ENCODE measurements at regions not wholly inside any gene's neighbourhood (a gene's known extent, or its start where the extent isn't known, plus 50 kb on each side); places are given as distances from the start of the nearest gene placed in this dataset.

GRCh38 chr2:8316356-8316755, 365.5 kb upstream of the ID2 start:
- Histone ChIP-seq H3K79me2 (ENCODE audit: control insufficient read depth, insufficient read depth, low read length) (no peaks in the 10 kb centered on the region), H3K27me3 (ENCODE audit: control insufficient read depth in 2 of 2, insufficient read depth in 2 of 2, low read length in 2 of 2) (peaks cover 0 to 4% of the 10 kb centered on the region in 2 experiments; a peak in 3 of 5 replicates), H4K20me1 (replicated peaks; ENCODE audit: control insufficient read depth, insufficient read depth, low read length) (peaks cover 3% of the 10 kb centered on the region; the same call in 1 of the 2 replicates), H3K4me3 (no peak overlapping the region), H3K9me3 (replicated peaks; ENCODE audit: control insufficient read depth, insufficient read depth, low read depth, low read length) (no peaks in the 10 kb centered on the region), H3K4me2 (ENCODE audit: insufficient read depth, low read length) (no peak overlapping the region), H3K4me1 (replicated peaks in 1 of 2; ENCODE audit: control insufficient read depth in 2 of 2, insufficient read depth in 2 of 2, low read length in 2 of 2) (peaks cover 17 to 35% of the 10 kb centered on the region in 2 experiments), H2AFZ (ENCODE audit: low read depth, low read length) (no peak overlapping the region), H3K9me1 (ENCODE audit: control insufficient read depth, insufficient read depth, low read length) (no peaks in the 10 kb centered on the region), H3K9ac (ENCODE audit: insufficient read depth in 1 of 2, low read depth in 2 of 2, low read length in 2 of 2) (no peak overlapping the region), H3K36me3 (ENCODE audit: control insufficient read depth, insufficient read depth, low read length) (no peaks in the 10 kb centered on the region), H3K27ac (ENCODE audit: extremely low read depth, low read depth, low read length) (no peak overlapping the region)
- BruUV-seq (replicated peaks): no TSS peak
- POLR2A ChIA-PET: no interaction called here
- CTCF ChIA-PET (ENCODE audit: low intra/inter-chr PET ratio): no interaction called here
- in situ Hi-C loops (cut with MboI): no loop called here
- TF ChIP-seq IFI16 (CRISPR knock-in tag; IDR thresholded peaks at IDR 0.05): no peak
- TF ChIP-seq ZNF431 (CRISPR knock-in tag; IDR thresholded peaks at IDR 0.05): 0 out of 2 replicates have a peak, but pooled peaks have one; percentile 56
- ATAC-seq (no peak), DNase-seq (ENCODE audit: extremely low read depth in 1 of 4, low spot score in 3 of 4) (no peak), FAIRE-seq (no peak)
- intact Hi-C loops (cut with micrococcal nuclease): loop anchor here (10.0 kb wide), 1 partner anchor 368 kb away; the partner anchor contains the start of gene ID2
- WGBS (ENCODE audit: insufficient coverage, low coverage, missing lambda C conversion rate): 0% methylated on average over 1 of the region's 1 CpG

GRCh38 chr2:8317418-8317817, 364.4 kb upstream of the ID2 start:
- no peak overlapping the region for H3K4me2 ChIP-seq (ENCODE audit: insufficient read depth, low read length)
- H2AFZ ChIP-seq (ENCODE audit: low read depth, low read length): 0 out of 2 replicates have a peak overlapping the region, but pooled peaks have one; percentile 25
- H3K4me1 ChIP-seq (replicated peaks in 1 of 2; ENCODE audit: control insufficient read depth in 2 of 2, insufficient read depth in 2 of 2, low read length in 2 of 2): peaks cover 13 to 28% of the 10 kb centered on the region in 2 experiments
- no peak overlapping the region for H3K9ac ChIP-seq (ENCODE audit: insufficient read depth in 1 of 2, low read depth in 2 of 2, low read length in 2 of 2)
- H3K79me2 ChIP-seq (ENCODE audit: control insufficient read depth, insufficient read depth, low read length): no peaks in the 10 kb centered on the region
- H3K9me3 ChIP-seq (replicated peaks; ENCODE audit: control insufficient read depth, insufficient read depth, low read depth, low read length): no peaks in the 10 kb centered on the region
- DNase-seq (ENCODE audit: extremely low read depth in 1 of 4, low spot score in 3 of 4): no peak
- H3K9me1 ChIP-seq (ENCODE audit: control insufficient read depth, insufficient read depth, low read length): no peaks in the 10 kb centered on the region
- no peak overlapping the region for H3K4me3 ChIP-seq
- intact Hi-C loops (cut with micrococcal nuclease) (loop anchor here (10.0 kb wide), 1 partner anchor 367 kb away; the partner anchor contains the start of gene ID2), in situ Hi-C loops (cut with MboI) (no loop called here)
- H3K27ac ChIP-seq (ENCODE audit: extremely low read depth, low read depth, low read length): no peak overlapping the region
- CTCF ChIA-PET (ENCODE audit: low intra/inter-chr PET ratio): no interaction called here
- ATAC-seq: no peak
- H3K27me3 ChIP-seq (ENCODE audit: control insufficient read depth in 2 of 2, insufficient read depth in 2 of 2, low read length in 2 of 2): no peaks in the 10 kb centered on the region; a peak in 2 of 5 replicates
- 0 out of 2 replicates have a peak, but pooled peaks cover under 1% of the 10 kb centered on the region for H4K20me1 ChIP-seq (replicated peaks; ENCODE audit: control insufficient read depth, insufficient read depth, low read length)
- 5% methylated on average over 10 of the region's 10 CpGs for WGBS (ENCODE audit: insufficient coverage, low coverage, missing lambda C conversion rate)
- BruUV-seq (replicated peaks): no TSS peak
- FAIRE-seq: no peak
- H3K36me3 ChIP-seq (ENCODE audit: control insufficient read depth, insufficient read depth, low read length): no peaks in the 10 kb centered on the region
- POLR2A ChIA-PET: interaction anchor here (0.6 kb wide), 1 partner anchor 551 kb away, joined by 3 read pairs; no protein-coding TSS in a partner anchor
- TF ChIP-seq HEY1 (CRISPR knock-in tag; IDR thresholded peaks at IDR 0.05; ENCODE audit: borderline replicate concordance): no peak
- TF ChIP-seq POLR2H (tag; IDR thresholded peaks at IDR 0.05; ENCODE audit: low read depth): no peak
- TF ChIP-seq ZNF347 (CRISPR knock-in tag; IDR thresholded peaks at IDR 0.05; ENCODE audit: low read depth): no peak
- no peak for TF ChIP-seq RBM14 (IDR thresholded peaks at IDR 0.05; ENCODE audit: borderline replicate concordance, insufficient read depth, low read depth, low read length)
- no peak for TF ChIP-seq TCF3 (CRISPR knock-in tag; IDR thresholded peaks at IDR 0.05)
- no peak for TF ChIP-seq CXXC5 (CRISPR knock-in tag; IDR thresholded peaks at IDR 0.05)
- TF ChIP-seq ZNF174 (CRISPR knock-in tag; IDR thresholded peaks at IDR 0.05): no peak
- no peak for TF ChIP-seq MED1 (CRISPR knock-in tag; IDR thresholded peaks at IDR 0.05; ENCODE audit: borderline replicate concordance)
- TF ChIP-seq ATF7 (IDR thresholded peaks at IDR 0.05): peak; percentile 67; the same call in 1 of the 2 replicates
- TF ChIP-seq HBP1 (CRISPR knock-in tag; IDR thresholded peaks at IDR 0.05): no peak
- no peak for TF ChIP-seq CTCFL (IDR thresholded peaks at IDR 0.05; ENCODE audit: borderline replicate concordance, insufficient read depth, low read depth, low read length, poor library complexity, severe bottlenecking)

All from K562 (cell line).